ENCODE measurements at regions not wholly inside any gene's neighbourhood (a gene's known extent, or its start where the extent isn't known, plus 50 kb on each side); places are given as distances from the start of the nearest gene placed in this dataset.

DNA sequence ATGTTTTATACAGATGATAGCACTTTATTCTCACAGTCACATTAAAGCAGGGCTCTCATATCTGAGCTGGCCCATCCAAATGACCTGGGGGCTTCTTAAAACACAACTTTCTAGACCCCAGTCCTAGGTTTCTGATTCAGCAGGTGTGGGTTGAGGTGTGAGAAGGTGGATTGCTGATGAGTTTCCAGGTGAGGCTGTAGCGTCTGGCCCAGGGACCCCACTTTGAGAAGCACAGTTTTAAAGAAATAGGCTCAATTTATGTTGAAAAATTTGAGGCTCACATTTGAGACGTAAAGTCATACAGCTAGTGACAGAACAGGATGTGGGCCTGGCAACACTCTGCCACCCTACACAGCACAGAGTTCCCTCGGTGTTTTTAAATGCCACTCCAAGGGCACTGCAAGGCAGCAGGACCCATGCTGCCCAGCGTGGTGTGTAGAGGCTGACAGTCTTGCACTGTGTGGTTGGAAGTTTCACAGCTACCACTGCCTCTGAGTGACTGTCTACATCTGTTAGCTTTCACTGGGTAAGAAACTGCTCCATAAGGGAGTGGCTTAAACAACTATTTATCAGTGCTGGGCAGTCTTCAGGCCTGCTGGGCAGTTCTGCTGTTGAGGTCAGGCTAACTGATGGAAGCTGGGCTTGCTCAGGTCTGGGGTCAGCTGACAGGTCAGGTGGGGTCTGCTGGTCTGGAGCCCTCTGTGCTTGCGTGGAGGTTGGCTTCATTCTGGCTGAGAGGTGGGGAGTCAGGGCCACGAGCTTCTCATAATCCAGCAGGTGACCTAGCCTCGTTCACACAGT lies 319.7 kb downstream of the CXCL12 start:
- Histone ChIP-seq H3K9me3 (ENCODE audit: control insufficient read depth, insufficient read depth, low read depth, low read length) (no peaks in the 10 kb centered on the region), H3K27me3 (ENCODE audit: control insufficient read depth, insufficient read depth, low read length) (0 out of 2 replicates have a peak, but pooled peaks cover 1% of the 10 kb centered on the region), H3K4me1 (ENCODE audit: control insufficient read depth, insufficient read depth, low read length) (0 out of 2 replicates have a peak, but pooled peaks cover 2% of the 10 kb centered on the region), H3K27ac (ENCODE audit: low read depth, low read length) (no peak overlapping the region), H3K4me3 (ENCODE audit: low read depth, low read length) (no peak overlapping the region), H3K36me3 (ENCODE audit: control insufficient read depth, insufficient read depth, low read length) (no peaks in the 10 kb centered on the region), H3K9ac (ENCODE audit: low read length) (no peak overlapping the region)

DNA sequence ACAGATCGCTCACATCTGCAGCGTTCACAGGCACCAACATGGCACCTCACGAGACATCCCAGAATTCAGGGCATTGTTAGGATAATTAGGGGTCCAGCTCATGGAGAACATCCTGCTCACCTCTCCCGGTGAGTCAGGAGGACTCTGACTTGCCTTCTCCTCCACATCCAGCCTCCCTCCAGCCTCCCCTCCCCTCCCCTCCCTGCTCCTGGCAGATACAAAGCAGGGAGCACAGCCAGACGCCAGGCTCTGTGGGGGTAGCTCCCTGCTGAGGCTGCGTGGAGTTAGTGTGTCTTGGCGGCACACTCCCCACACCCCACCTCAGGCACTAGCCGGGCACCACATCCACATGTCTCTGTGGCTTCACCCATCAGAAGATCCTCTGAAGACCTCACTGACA lies 320.6 kb downstream of the CXCL12 start:
- 0 out of 2 replicates have a peak, but pooled peaks cover 2% of the 10 kb centered on the region for H3K4me1 ChIP-seq (ENCODE audit: control insufficient read depth, insufficient read depth, low read length)
- H3K36me3 ChIP-seq (ENCODE audit: control insufficient read depth, insufficient read depth, low read length) = no peaks in the 10 kb centered on the region
- H3K9me3 ChIP-seq (ENCODE audit: control insufficient read depth, insufficient read depth, low read depth, low read length) = no peaks in the 10 kb centered on the region
- H3K27ac ChIP-seq (ENCODE audit: low read depth, low read length) = no peak overlapping the region
- no peak overlapping the region for H3K9ac ChIP-seq (ENCODE audit: low read length)
- no peak overlapping the region for H3K4me3 ChIP-seq (ENCODE audit: low read depth, low read length)
- H3K27me3 ChIP-seq (ENCODE audit: control insufficient read depth, insufficient read depth, low read length) = peaks cover 2% of the 10 kb centered on the region; the same call in 1 of the 2 replicates

DNA sequence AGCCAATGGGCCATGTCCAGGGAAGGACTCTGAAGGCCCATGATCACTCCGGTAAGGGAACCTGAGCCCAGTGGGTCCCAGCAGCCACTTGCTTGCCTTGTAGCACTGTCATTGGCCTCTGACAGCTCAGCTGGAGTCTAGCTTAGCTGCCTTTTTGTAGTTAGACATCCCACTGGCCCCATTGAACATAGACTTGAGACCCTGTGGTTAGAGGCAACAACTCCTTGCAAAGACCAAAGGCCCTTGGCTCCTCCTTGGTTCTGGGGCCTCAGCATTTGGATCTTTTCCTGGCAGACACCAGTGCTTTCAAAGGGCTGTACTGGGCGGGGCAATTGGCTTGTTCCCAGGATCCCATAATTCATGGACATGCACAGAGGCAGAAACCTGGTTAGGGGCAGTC lies 321.2 kb downstream of the CXCL12 start:
- Histone ChIP-seq H3K4me1 (ENCODE audit: control insufficient read depth, insufficient read depth, low read length) (0 out of 2 replicates have a peak, but pooled peaks cover 2% of the 10 kb centered on the region), H3K9ac (ENCODE audit: low read length) (no peak overlapping the region), H3K4me3 (ENCODE audit: low read depth, low read length) (no peak overlapping the region)

DNA sequence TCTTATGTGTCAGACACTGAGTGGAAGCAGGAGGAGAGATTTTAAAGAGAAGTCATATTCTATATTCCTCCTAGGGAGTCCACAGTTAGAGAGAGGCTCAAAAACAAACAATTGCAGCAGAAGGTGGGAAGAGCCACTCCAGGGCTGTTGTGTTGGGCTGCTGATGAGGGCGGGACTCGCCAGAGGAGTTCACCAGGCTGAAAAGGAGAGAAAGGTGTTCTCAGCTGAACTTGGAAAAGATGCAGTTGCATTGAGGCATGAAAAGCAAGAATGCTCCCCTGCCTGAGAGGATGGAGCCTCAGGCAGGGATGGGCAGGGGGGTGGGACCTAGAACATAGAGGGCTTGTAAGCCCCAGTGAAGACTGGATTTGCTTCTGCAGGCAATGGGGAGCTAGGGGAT lies 324.2 kb downstream of the CXCL12 start:
- Histone ChIP-seq H3K27me3 (ENCODE audit: control insufficient read depth, insufficient read depth, low read length) (peaks cover 2% of the 10 kb centered on the region; the same call in 1 of the 2 replicates), H3K4me1 (ENCODE audit: control insufficient read depth, insufficient read depth, low read length) (peaks cover 13% of the 10 kb centered on the region), H3K36me3 (ENCODE audit: control insufficient read depth, insufficient read depth, low read length) (no peaks in the 10 kb centered on the region), H3K9me3 (ENCODE audit: control insufficient read depth, insufficient read depth, low read depth, low read length) (no peaks in the 10 kb centered on the region), H3K4me3 (ENCODE audit: low read depth, low read length) (no peak overlapping the region), H3K9ac (ENCODE audit: low read length) (no peak overlapping the region), H3K27ac (ENCODE audit: low read depth, low read length) (no peak overlapping the region)

More for the DNA sequence above, 321.2 kb downstream of the CXCL12 start:
- Histone ChIP-seq H3K36me3 (ENCODE audit: control insufficient read depth, insufficient read depth, low read length) (no peaks in the 10 kb centered on the region), H3K27ac (ENCODE audit: low read depth, low read length) (no peak overlapping the region), H3K27me3 (ENCODE audit: control insufficient read depth, insufficient read depth, low read length) (peaks cover 2% of the 10 kb centered on the region; the same call in 1 of the 2 replicates), H3K9me3 (ENCODE audit: control insufficient read depth, insufficient read depth, low read depth, low read length) (no peaks in the 10 kb centered on the region)

DNA sequence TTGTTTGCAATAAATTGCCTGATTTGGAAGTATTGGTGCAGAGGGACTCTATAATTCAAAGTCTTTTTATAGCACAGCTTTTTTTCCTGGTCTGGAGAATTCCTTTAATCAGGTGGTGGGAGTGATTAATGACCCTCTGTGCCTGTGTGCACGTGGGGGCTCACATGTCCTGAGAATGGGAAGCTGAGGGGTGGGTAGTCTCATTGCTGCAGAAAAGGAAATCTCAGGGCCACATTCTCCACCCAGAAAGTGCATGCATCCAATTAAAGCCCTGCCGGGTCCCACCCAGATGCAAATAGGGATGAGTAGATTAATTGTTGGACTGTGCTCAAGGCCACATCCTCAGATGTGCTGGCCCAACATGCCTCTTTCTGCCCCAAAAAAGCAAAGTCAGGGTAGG lies 324.7 kb downstream of the CXCL12 start:
- Histone ChIP-seq H3K9me3 (ENCODE audit: control insufficient read depth, insufficient read depth, low read depth, low read length) (no peaks in the 10 kb centered on the region), H3K4me1 (ENCODE audit: control insufficient read depth, insufficient read depth, low read length) (peaks cover 13% of the 10 kb centered on the region), H3K27me3 (ENCODE audit: control insufficient read depth, insufficient read depth, low read length) (peaks cover 2% of the 10 kb centered on the region; the same call in 1 of the 2 replicates), H3K4me3 (ENCODE audit: low read depth, low read length) (no peak overlapping the region), H3K27ac (ENCODE audit: low read depth, low read length) (no peak overlapping the region), H3K36me3 (ENCODE audit: control insufficient read depth, insufficient read depth, low read length) (no peaks in the 10 kb centered on the region), H3K9ac (ENCODE audit: low read length) (no peak overlapping the region)

DNA sequence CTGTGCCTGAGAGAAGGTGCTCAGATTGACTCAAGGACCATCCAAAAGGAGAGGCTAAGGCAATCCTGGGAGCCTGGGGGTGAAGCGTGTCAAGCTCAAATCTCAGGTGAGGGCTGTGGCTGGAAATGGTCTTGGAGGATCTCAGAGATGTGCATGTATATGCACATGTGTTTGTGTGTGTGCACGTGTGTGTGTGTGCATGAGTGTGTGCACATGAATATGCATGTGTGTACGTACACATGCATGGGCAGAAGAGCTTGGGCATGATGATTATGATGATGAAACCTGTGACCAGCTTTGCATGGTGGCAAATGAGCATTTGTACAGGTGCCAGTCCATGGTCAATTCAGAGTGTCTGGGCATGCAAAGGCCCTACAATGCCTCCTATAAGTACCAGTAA lies 326.6 kb downstream of the CXCL12 start:
- Histone ChIP-seq H3K4me3 (ENCODE audit: low read depth, low read length) (no peak overlapping the region), H3K9ac (ENCODE audit: low read length) (no peak overlapping the region), H3K36me3 (ENCODE audit: control insufficient read depth, insufficient read depth, low read length) (no peaks in the 10 kb centered on the region), H3K27ac (ENCODE audit: low read depth, low read length) (no peak overlapping the region), H3K9me3 (ENCODE audit: control insufficient read depth, insufficient read depth, low read depth, low read length) (no peaks in the 10 kb centered on the region), H3K27me3 (ENCODE audit: control insufficient read depth, insufficient read depth, low read length) (peaks cover 2% of the 10 kb centered on the region; the same call in 1 of the 2 replicates), H3K4me1 (ENCODE audit: control insufficient read depth, insufficient read depth, low read length) (peaks cover 13% of the 10 kb centered on the region)

DNA sequence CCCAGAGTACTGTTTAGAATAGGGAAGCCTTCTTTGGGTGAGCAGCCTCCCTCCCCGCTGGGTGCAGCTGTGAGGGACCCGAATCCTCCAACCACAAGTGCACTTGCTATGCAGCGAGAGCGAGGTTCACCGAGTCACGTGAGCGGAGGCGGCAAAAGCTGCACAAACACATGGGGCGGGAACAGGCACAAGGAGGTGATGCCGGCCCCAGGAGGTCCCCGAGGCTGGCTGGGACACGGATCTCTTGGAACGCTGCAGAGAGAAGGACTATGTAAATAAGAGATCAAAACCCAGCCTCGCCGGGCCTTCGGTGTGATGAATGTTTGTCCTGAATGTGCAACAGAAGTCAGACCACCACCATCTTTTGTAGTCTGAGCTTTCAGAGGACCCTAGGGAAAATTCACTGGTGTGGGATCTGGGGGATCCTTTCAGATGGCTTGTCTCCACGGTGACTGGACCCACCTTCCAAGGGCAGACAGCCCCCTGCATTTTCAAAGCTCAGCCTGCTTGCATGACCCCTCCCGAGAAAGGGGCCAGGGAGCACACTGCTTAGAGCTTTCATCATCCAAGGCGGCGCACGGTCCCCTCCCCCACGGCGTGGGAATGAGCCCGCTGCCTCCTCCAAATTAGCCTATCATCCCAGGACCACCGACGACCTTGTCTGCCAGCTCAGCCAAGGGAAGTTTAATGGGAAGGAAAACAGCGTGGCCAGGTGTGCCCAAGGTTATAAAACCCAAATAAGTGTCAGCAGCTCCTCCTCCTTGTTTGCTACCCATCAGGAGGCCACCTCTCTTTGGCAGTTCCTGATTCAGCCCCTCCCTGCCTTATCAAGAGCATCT lies 327.7 kb downstream of the CXCL12 start:
- no peaks in the 10 kb centered on the region for H3K9me3 ChIP-seq (ENCODE audit: control insufficient read depth, insufficient read depth, low read depth, low read length)
- H3K4me3 ChIP-seq (ENCODE audit: low read depth, low read length) = no peak overlapping the region
- H3K36me3 ChIP-seq (ENCODE audit: control insufficient read depth, insufficient read depth, low read length) = no peaks in the 10 kb centered on the region
- H3K4me1 ChIP-seq (ENCODE audit: control insufficient read depth, insufficient read depth, low read length) = peaks cover 13% of the 10 kb centered on the region
- peaks cover 2% of the 10 kb centered on the region; the same call in 1 of the 2 replicates for H3K27me3 ChIP-seq (ENCODE audit: control insufficient read depth, insufficient read depth, low read length)
- no peak overlapping the region for H3K27ac ChIP-seq (ENCODE audit: low read depth, low read length)
- no peak overlapping the region for H3K9ac ChIP-seq (ENCODE audit: low read length)

DNA sequence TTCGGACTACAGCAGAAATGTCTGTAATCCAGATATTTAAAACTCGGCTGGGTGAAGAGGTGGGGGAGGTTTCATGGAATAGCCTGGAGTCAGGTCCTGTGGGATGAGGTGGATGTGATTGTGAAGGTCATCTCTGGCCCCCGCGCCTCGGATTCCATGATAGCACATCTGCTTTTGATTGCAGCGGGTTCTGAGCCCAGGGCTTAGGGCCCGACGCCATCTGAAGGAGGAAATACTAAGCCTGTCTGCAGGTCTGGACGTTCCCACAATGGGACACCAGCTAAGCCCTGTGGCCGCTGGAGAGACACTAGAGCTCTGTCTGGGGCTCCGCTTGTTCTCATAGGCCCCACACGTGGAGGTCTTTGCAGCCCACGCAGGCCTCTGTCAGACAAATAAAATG lies 328.7 kb downstream of the CXCL12 start:
- H3K9ac ChIP-seq (ENCODE audit: low read length) = no peak overlapping the region
- H3K27ac ChIP-seq (ENCODE audit: low read depth, low read length) = no peak overlapping the region
- peaks cover 2% of the 10 kb centered on the region; the same call in 1 of the 2 replicates for H3K27me3 ChIP-seq (ENCODE audit: control insufficient read depth, insufficient read depth, low read length)
- H3K9me3 ChIP-seq (ENCODE audit: control insufficient read depth, insufficient read depth, low read depth, low read length) = no peaks in the 10 kb centered on the region
- no peak overlapping the region for H3K4me3 ChIP-seq (ENCODE audit: low read depth, low read length)
- peaks cover 13% of the 10 kb centered on the region for H3K4me1 ChIP-seq (ENCODE audit: control insufficient read depth, insufficient read depth, low read length)
- H3K36me3 ChIP-seq (ENCODE audit: control insufficient read depth, insufficient read depth, low read length) = no peaks in the 10 kb centered on the region

DNA sequence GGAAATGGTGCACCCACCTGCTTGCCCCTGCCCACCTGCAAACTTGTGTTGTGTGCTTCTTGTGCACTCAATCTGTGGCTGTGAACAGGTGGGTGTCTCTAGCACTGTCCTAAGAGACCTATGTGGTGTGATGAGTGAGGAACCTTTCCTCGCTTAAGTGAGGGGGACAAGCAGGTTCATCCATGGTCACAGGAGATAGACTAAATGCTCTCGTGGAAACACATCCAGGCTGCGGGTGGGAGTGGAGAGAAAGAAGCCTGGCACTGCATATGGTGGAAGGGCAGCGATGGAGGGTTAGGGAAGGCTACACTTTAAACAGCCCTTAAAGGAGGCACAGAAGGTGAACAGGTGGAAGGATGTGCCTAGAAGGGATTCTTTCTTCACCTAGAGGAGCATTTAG lies 330.9 kb downstream of the CXCL12 start:
- no peak overlapping the region for H3K4me3 ChIP-seq (ENCODE audit: low read depth, low read length)
- no peaks in the 10 kb centered on the region for H3K36me3 ChIP-seq (ENCODE audit: control insufficient read depth, insufficient read depth, low read length)
- no peak overlapping the region for H3K9ac ChIP-seq (ENCODE audit: low read length)
- no peaks in the 10 kb centered on the region for H3K9me3 ChIP-seq (ENCODE audit: control insufficient read depth, insufficient read depth, low read depth, low read length)
- H3K27ac ChIP-seq (ENCODE audit: low read depth, low read length) = no peak overlapping the region
- H3K27me3 ChIP-seq (ENCODE audit: control insufficient read depth, insufficient read depth, low read length) = no peaks in the 10 kb centered on the region; the same call in 1 of the 2 replicates
- peaks cover 11% of the 10 kb centered on the region for H3K4me1 ChIP-seq (ENCODE audit: control insufficient read depth, insufficient read depth, low read length)

DNA sequence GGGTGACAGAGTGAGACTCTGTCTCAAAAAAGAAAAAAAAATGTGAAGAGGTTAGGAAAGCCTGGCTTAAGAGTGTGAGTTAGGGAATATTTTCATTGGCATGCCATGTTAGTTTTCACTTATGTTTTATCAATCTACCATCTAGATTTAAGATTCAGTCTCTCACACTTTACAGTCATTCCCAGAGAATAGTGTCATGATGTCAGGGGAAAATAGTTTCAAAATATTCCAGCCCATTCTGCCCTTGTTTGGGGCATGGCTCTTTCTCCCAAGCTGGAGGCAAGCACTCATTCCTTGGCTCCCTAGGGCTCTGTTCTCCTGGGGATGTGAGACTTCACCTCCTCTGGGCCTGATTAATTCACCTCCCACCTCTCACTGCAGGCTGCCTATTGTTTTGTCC lies 331.5 kb downstream of the CXCL12 start:
- Histone ChIP-seq H3K9me3 (ENCODE audit: control insufficient read depth, insufficient read depth, low read depth, low read length) (no peaks in the 10 kb centered on the region), H3K4me1 (ENCODE audit: control insufficient read depth, insufficient read depth, low read length) (peaks cover 11% of the 10 kb centered on the region), H3K36me3 (ENCODE audit: control insufficient read depth, insufficient read depth, low read length) (no peaks in the 10 kb centered on the region), H3K27ac (ENCODE audit: low read depth, low read length) (no peak overlapping the region), H3K27me3 (ENCODE audit: control insufficient read depth, insufficient read depth, low read length) (no peaks in the 10 kb centered on the region), H3K9ac (ENCODE audit: low read length) (no peak overlapping the region), H3K4me3 (ENCODE audit: low read depth, low read length) (no peak overlapping the region)

Data from HUES6 (cell line).